ENCODE measurements at regions not wholly inside any gene's neighbourhood (a gene's known extent, or its start where the extent isn't known, plus 50 kb on each side); places are given as distances from the start of the nearest gene placed in this dataset.

DNA sequence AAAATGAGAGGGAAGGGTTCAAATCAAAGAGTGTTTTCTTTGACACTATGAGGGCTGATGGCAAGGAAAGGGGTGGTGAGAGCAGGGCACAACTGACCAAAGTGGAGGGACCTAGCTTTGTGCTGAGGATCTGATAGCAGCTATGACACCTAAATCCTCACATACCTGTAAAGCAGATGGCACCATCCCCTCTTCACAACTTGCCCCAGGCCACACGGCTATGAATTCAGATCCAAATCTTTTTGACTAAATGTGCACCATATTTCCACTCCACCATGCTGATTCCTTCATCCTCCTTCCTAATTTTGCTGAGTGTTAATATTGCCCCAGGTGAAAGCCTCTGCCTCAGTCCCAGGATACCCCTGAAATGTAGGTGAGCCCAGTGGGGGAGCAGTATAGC, 385.7 kb downstream of the PLPP3 start:
- no peaks in the 10 kb centered on the region for H3K36me3 Mint-ChIP-seq (ENCODE audit: unreplicated experiment)
- TF ChIP-seq, protein P1, sequence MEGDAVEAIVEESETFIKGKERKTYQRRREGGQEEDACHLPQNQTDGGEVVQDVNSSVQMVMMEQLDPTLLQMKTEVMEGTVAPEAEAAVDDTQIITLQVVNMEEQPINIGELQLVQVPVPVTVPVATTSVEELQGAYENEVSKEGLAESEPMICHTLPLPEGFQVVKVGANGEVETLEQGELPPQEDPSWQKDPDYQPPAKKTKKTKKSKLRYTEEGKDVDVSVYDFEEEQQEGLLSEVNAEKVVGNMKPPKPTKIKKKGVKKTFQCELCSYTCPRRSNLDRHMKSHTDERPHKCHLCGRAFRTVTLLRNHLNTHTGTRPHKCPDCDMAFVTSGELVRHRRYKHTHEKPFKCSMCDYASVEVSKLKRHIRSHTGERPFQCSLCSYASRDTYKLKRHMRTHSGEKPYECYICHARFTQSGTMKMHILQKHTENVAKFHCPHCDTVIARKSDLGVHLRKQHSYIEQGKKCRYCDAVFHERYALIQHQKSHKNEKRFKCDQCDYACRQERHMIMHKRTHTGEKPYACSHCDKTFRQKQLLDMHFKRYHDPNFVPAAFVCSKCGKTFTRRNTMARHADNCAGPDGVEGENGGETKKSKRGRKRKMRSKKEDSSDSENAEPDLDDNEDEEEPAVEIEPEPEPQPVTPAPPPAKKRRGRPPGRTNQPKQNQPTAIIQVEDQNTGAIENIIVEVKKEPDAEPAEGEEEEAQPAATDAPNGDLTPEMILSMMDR (IDR thresholded peaks at IDR 0.05; ENCODE audit: partially characterized antibody, unreplicated experiment), result no peak
- no peak overlapping the region for H3K4me3 Mint-ChIP-seq (ENCODE audit: unreplicated experiment)
- H3K27me3 Mint-ChIP-seq (ENCODE audit: unreplicated experiment), result no peaks in the 10 kb centered on the region
- no peaks in the 10 kb centered on the region for H3K9me3 Mint-ChIP-seq (ENCODE audit: unreplicated experiment)
- DNase-seq, result no peak
- H3K4me1 Mint-ChIP-seq (ENCODE audit: low read depth, unreplicated experiment), result no peaks in the 10 kb centered on the region
- no peak overlapping the region for H3K27ac Mint-ChIP-seq (ENCODE audit: unreplicated experiment)

DNA sequence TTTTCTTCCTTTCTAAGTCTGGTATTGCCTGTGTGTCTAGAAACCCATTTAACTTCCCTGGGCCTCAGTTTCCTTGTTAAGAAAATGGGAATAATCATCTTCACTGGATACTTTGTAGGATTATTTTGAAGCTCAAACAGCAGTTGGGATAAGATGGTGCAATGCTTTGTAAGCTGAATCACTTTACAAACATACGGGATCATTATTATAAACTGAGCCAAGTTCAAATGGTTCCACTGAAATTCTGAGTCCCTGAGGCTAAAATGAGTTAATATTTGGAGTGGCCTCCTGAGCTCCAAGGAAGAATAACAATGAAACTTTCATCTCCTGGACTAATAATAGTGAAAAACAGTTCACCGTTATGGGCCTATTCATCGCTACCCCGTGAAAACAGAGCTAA, 388.0 kb downstream of the PLPP3 start:
- H3K4me1 Mint-ChIP-seq (ENCODE audit: low read depth, unreplicated experiment), result no peaks in the 10 kb centered on the region
- H3K27ac Mint-ChIP-seq (ENCODE audit: unreplicated experiment), result no peak overlapping the region
- no peaks in the 10 kb centered on the region for H3K36me3 Mint-ChIP-seq (ENCODE audit: unreplicated experiment)
- no peaks in the 10 kb centered on the region for H3K9me3 Mint-ChIP-seq (ENCODE audit: unreplicated experiment)
- DNase-seq, result no peak
- TF ChIP-seq, protein P1 (IDR thresholded peaks at IDR 0.05; ENCODE audit: partially characterized antibody, unreplicated experiment), result no peak
- no peak overlapping the region for H3K4me3 Mint-ChIP-seq (ENCODE audit: unreplicated experiment)
- no peaks in the 10 kb centered on the region for H3K27me3 Mint-ChIP-seq (ENCODE audit: unreplicated experiment)

DNA sequence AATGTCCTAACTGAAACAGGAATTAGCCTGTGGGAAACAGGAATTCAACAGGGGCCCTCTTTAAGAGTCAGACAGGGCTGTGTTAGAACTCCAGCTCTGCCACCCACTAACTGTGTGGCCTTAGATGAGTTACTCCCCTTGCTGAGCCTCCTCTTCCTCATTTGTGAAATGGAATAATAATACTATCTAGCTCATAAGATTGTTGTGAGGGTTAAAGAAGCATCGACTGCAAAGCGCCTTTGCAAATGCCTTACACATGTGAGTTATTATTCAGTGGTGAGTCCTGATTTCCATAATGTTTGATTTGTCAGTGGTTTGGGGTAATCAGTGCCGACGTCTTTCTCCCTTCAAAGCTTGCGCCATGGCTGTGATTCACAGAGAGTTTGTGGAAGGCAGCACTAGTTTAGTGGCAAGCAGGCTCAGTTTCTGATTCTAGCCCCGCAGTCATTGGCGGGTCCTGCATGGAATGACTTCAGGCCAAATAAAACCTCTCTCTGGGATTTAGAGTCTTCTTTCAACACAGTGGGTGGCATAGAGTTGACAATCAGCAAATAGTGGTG, 388.5 kb downstream of the PLPP3 start:
- TF ChIP-seq, protein P1 (IDR thresholded peaks at IDR 0.05; ENCODE audit: partially characterized antibody, unreplicated experiment), result no peak
- no peaks in the 10 kb centered on the region for H3K27me3 Mint-ChIP-seq (ENCODE audit: unreplicated experiment)
- no peak overlapping the region for H3K27ac Mint-ChIP-seq (ENCODE audit: unreplicated experiment)
- H3K9me3 Mint-ChIP-seq (ENCODE audit: unreplicated experiment), result no peaks in the 10 kb centered on the region
- no peak overlapping the region for H3K4me3 Mint-ChIP-seq (ENCODE audit: unreplicated experiment)
- no peaks in the 10 kb centered on the region for H3K4me1 Mint-ChIP-seq (ENCODE audit: low read depth, unreplicated experiment)
- H3K36me3 Mint-ChIP-seq (ENCODE audit: unreplicated experiment), result no peaks in the 10 kb centered on the region
- DNase-seq, result no peak

DNA sequence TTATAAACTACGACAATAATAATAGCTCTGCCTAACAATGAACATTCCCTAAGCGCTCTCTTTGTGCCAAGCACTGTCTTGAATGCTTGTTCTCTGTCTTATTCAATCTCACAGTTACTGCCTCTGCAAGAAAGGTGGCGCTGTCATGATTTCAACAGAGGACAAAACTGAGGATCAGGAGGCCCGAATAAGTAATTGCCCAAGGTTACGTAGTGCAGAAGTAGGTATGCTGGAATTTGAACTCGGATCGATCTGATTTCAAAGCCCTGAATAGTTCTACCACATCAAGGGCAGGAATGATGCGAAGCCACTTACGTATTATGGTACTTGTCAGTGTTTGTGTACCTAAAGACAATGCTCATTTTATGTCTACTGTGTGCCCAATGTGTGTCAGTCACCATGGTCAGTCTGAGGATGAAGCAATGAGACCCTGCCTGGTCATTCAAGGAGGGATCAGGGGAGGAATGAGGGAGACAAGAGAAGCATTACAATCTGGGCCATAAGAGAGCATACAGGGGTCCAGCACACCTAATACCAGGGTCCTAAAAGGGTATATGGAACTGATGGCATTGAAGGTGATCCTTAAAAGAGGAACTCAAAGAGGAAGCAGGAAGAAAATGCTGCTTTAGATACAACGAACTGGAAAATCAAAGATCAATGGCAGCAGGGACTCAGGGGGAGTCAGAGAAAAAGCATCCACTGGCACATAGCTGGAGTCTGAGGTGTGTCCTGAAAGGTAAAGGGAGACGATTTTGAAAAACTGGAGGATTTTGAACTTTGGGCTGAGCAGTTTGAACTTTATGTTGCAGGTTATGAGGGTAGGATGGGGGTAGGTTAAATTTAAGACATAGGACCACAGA, 389.2 kb downstream of the PLPP3 start:
- no peaks in the 10 kb centered on the region for H3K36me3 Mint-ChIP-seq (ENCODE audit: unreplicated experiment)
- no peak overlapping the region for H3K4me3 Mint-ChIP-seq (ENCODE audit: unreplicated experiment)
- TF ChIP-seq, protein P1 (IDR thresholded peaks at IDR 0.05; ENCODE audit: partially characterized antibody, unreplicated experiment), result peak; percentile 47
- H3K9me3 Mint-ChIP-seq (ENCODE audit: unreplicated experiment), result no peaks in the 10 kb centered on the region
- peaks cover 1% of the 10 kb centered on the region for H3K4me1 Mint-ChIP-seq (ENCODE audit: low read depth, unreplicated experiment)
- H3K27me3 Mint-ChIP-seq (ENCODE audit: unreplicated experiment), result no peaks in the 10 kb centered on the region
- no peak for DNase-seq
- no peak overlapping the region for H3K27ac Mint-ChIP-seq (ENCODE audit: unreplicated experiment)

DNA sequence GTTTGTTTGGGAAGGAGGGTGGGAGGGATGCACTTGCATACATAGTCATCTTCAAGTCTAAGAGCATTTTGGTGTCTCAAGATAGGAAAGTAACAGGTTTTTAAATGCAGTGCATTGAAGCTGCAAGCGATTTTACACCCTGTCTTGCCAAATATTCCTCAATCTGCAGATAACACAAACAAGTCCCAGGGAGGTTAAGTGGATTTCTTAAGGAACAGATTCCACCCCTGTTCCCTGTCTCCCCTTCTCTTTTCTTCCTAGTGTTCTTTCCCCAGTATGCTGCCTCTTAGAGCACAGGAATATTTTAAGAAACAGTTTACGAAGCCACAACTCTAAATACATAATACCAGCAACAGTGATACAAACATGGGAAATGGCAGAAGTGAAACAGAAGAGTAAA, 389.9 kb downstream of the PLPP3 start:
- Mint-ChIP-seq H3K9me3 (ENCODE audit: unreplicated experiment) (no peaks in the 10 kb centered on the region), H3K4me3 (ENCODE audit: unreplicated experiment) (no peak overlapping the region), H3K27me3 (ENCODE audit: unreplicated experiment) (no peaks in the 10 kb centered on the region), H3K36me3 (ENCODE audit: unreplicated experiment) (no peaks in the 10 kb centered on the region), H3K27ac (ENCODE audit: unreplicated experiment) (no peak overlapping the region), H3K4me1 (ENCODE audit: low read depth, unreplicated experiment) (peaks cover 1% of the 10 kb centered on the region)
- DNase-seq, result no peak
- TF ChIP-seq, protein P1 (IDR thresholded peaks at IDR 0.05; ENCODE audit: partially characterized antibody, unreplicated experiment), result no peak

Measured in glutamatergic neuron (in vitro differentiated cells).